Prostate gland (tissue), 2 donors: ENCODE measurements at regions not wholly inside any gene's neighbourhood (a gene's known extent, or its start where the extent isn't known, plus 50 kb on each side); places are given as distances from the start of the nearest gene placed in this dataset.

Experiments used
- CTCF ChIP-seq, 4 experiments: fragments of 200-600 bp in 2 of 4; fragments of 450-650 bp in 2 of 4; sonication (generic) in 2 of 4; IDR thresholded peaks; 1 replicate in 3 of 4; 2 replicates in 1 of 4; pipeline ENCODE4 v1.5.1; 2016 to 2019; ENCODE audit warnings: antibody characterized with exemption in 4 of 4, mild to moderate bottlenecking in 2 of 4, moderate library complexity in 2 of 4
- POLR2A ChIP-seq: fragments of 450-650 bp; IDR thresholded peaks from one replicate; pipeline ENCODE4 v1.6.1; 2016; ENCODE audit warnings: antibody characterized with exemption, mild to moderate bottlenecking

GRCh38 chr6:113750151-113750855, 106.8 kb upstream of the MARCKS start:
- TF ChIP-seq CTCF (IDR thresholded peaks at IDR 0.05) (no peak), POLR2A (no peak)
